ENCODE measurements at regions not wholly inside any gene's neighbourhood (a gene's known extent, or its start where the extent isn't known, plus 50 kb on each side); places are given as distances from the start of the nearest gene placed in this dataset.

- Mint-ChIP-seq H3K9me3 (no peaks in the 10 kb centered on the region), H3K27me3 (ENCODE audit: insufficient read depth, low read depth) (no peaks in the 10 kb centered on the region), H3K27ac (no peak overlapping the region), H3K36me3 (no peaks in the 10 kb centered on the region), H3K4me1 (no peaks in the 10 kb centered on the region), H3K4me3 (no peak overlapping the region)
- H3K36me3 ChIP-seq = no peaks in the 10 kb centered on the region
- H4K20me1 ChIP-seq (ENCODE audit: low read depth) = no peaks in the 10 kb centered on the region
- H3K9ac ChIP-seq = no peak overlapping the region
- H3K27me3 ChIP-seq = no peaks in the 10 kb centered on the region
- H3K79me2 ChIP-seq (ENCODE audit: low read depth) = no peaks in the 10 kb centered on the region
- no peak overlapping the region for H3K4me2 ChIP-seq
- no peaks in the 10 kb centered on the region for H3K9me3 ChIP-seq (ENCODE audit: low read depth)
- TF ChIP-seq EZH2 (IDR thresholded peaks at IDR 0.05) = no peak
- no peak for TF ChIP-seq EZH2phosphoT487 (IDR thresholded peaks at IDR 0.05)
- no peak overlapping the region for H3K4me3 ChIP-seq
- H3K4me1 ChIP-seq = no peaks in the 10 kb centered on the region
- peak overlapping the region; percentile 35 for H2AFZ ChIP-seq (replicated peaks)
- DNase-seq (ENCODE audit: low spot score) = no peak
- no peaks in the 10 kb centered on the region for H3F3A ChIP-seq (ENCODE audit: low read depth)
- H3K27ac ChIP-seq = no peak overlapping the region
Observed at GRCh38 chr6:95127261-95127660, 450.1 kb upstream of the MANEA start.

GRCh38 chr6:95128439-95128838 lies 448.9 kb upstream of the MANEA start:
- no peak overlapping the region for H3K27ac ChIP-seq
- Mint-ChIP-seq H3K4me3 (no peak overlapping the region), H3K9me3 (no peaks in the 10 kb centered on the region), H3K4me1 (no peaks in the 10 kb centered on the region), H3K27me3 (ENCODE audit: insufficient read depth, low read depth) (no peaks in the 10 kb centered on the region), H3K36me3 (no peaks in the 10 kb centered on the region), H3K27ac (no peak overlapping the region)
- H3K79me2 ChIP-seq (ENCODE audit: low read depth) = no peaks in the 10 kb centered on the region
- H3K4me3 ChIP-seq = no peak overlapping the region
- H3K9ac ChIP-seq = no peak overlapping the region
- TF ChIP-seq EZH2phosphoT487 (IDR thresholded peaks at IDR 0.05) (no peak), EZH2 (IDR thresholded peaks at IDR 0.05) (no peak)
- TF ChIP-seq, protein P1, sequence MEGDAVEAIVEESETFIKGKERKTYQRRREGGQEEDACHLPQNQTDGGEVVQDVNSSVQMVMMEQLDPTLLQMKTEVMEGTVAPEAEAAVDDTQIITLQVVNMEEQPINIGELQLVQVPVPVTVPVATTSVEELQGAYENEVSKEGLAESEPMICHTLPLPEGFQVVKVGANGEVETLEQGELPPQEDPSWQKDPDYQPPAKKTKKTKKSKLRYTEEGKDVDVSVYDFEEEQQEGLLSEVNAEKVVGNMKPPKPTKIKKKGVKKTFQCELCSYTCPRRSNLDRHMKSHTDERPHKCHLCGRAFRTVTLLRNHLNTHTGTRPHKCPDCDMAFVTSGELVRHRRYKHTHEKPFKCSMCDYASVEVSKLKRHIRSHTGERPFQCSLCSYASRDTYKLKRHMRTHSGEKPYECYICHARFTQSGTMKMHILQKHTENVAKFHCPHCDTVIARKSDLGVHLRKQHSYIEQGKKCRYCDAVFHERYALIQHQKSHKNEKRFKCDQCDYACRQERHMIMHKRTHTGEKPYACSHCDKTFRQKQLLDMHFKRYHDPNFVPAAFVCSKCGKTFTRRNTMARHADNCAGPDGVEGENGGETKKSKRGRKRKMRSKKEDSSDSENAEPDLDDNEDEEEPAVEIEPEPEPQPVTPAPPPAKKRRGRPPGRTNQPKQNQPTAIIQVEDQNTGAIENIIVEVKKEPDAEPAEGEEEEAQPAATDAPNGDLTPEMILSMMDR (IDR thresholded peaks at IDR 0.05) = no peak
- H3K27me3 ChIP-seq = no peaks in the 10 kb centered on the region
- no peaks in the 10 kb centered on the region for H4K20me1 ChIP-seq (ENCODE audit: low read depth)
- no peaks in the 10 kb centered on the region for H3F3A ChIP-seq (ENCODE audit: low read depth)
- H3K36me3 ChIP-seq = no peaks in the 10 kb centered on the region
- H2AFZ ChIP-seq (replicated peaks) = no peak overlapping the region
- no peaks in the 10 kb centered on the region for H3K9me3 ChIP-seq (ENCODE audit: low read depth)
- DNase-seq (ENCODE audit: low spot score) = no peak
- H3K4me2 ChIP-seq = no peak overlapping the region
- H3K4me1 ChIP-seq = no peaks in the 10 kb centered on the region

DNA sequence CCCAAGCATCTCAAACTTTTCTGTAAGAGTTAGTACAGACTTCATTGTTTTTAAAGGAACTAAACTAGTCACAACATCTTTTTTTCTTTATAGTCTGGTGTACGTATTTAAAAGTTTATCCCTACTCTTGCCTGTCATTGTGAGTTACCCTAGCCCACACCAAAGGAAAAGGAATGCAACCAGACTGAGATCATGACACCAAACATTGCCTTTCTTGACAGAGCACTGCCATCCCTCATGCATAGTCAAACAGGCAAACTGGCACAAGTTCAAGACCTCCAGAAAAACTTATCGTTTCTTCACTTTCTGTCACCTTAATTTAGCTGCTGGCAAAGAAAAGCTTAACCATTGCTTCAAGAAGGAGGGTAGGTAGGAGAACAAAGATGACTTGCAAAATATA lies 448.4 kb upstream of the MANEA start:
- no peaks in the 10 kb centered on the region for H3K36me3 Mint-ChIP-seq
- Histone ChIP-seq H3F3A (ENCODE audit: low read depth) (no peaks in the 10 kb centered on the region), H3K27me3 (no peaks in the 10 kb centered on the region), H3K79me2 (ENCODE audit: low read depth) (no peaks in the 10 kb centered on the region), H3K27ac (no peak overlapping the region), H4K20me1 (ENCODE audit: low read depth) (no peaks in the 10 kb centered on the region), H3K4me1 (no peaks in the 10 kb centered on the region), H3K9ac (no peak overlapping the region), H3K4me2 (no peak overlapping the region), H3K9me3 (ENCODE audit: low read depth) (no peaks in the 10 kb centered on the region), H3K36me3 (no peaks in the 10 kb centered on the region), H3K4me3 (no peak overlapping the region), H2AFZ (replicated peaks) (no peak overlapping the region)
- no peak for DNase-seq (ENCODE audit: low spot score)
- H3K27me3 Mint-ChIP-seq (ENCODE audit: insufficient read depth, low read depth) = no peaks in the 10 kb centered on the region
- H3K9me3 Mint-ChIP-seq = no peaks in the 10 kb centered on the region
- TF ChIP-seq, protein P1 (IDR thresholded peaks at IDR 0.05) = no peak
- TF ChIP-seq EZH2 (IDR thresholded peaks at IDR 0.05) (no peak), EZH2phosphoT487 (IDR thresholded peaks at IDR 0.05) (no peak)
- no peak overlapping the region for H3K4me3 Mint-ChIP-seq
- H3K27ac Mint-ChIP-seq = no peak overlapping the region
- H3K4me1 Mint-ChIP-seq = no peaks in the 10 kb centered on the region

DNA sequence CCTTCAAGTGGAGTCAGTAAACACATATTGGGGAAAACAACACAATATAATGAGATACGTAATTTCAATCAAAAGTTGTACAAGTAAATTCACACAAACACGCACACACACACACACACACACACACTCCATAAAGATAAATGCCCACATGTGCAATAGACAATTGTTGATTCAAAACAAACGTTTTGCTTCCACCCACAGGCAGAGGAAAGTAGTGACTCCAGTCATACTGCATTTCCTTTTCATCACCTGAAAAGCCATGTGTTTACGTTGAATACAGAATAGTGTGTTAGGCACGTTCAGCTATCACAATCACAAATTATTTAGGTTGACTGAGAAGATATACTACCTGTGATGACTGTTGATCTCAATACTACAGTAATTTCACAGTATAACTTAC lies 443.8 kb upstream of the MANEA start:
- H3K27ac ChIP-seq = no peak overlapping the region
- no peak overlapping the region for H2AFZ ChIP-seq (replicated peaks)
- TF ChIP-seq EZH2 (IDR thresholded peaks at IDR 0.05) = no peak
- TF ChIP-seq, protein P1 (IDR thresholded peaks at IDR 0.05) = peak; percentile 50
- no peak overlapping the region for H3K4me2 ChIP-seq
- no peak overlapping the region for H3K9ac ChIP-seq
- H3K4me3 ChIP-seq = no peak overlapping the region
- no peaks in the 10 kb centered on the region for H3F3A ChIP-seq (ENCODE audit: low read depth)
- H3K79me2 ChIP-seq (ENCODE audit: low read depth) = no peaks in the 10 kb centered on the region
- H3K4me3 Mint-ChIP-seq = no peak overlapping the region
- DNase-seq (ENCODE audit: low spot score) = peak; percentile 30
- H3K9me3 Mint-ChIP-seq = no peaks in the 10 kb centered on the region
- no peaks in the 10 kb centered on the region for H3K27me3 ChIP-seq
- no peaks in the 10 kb centered on the region for H3K36me3 Mint-ChIP-seq
- H3K27me3 Mint-ChIP-seq (ENCODE audit: insufficient read depth, low read depth) = no peaks in the 10 kb centered on the region
- H4K20me1 ChIP-seq (ENCODE audit: low read depth) = no peaks in the 10 kb centered on the region
- no peaks in the 10 kb centered on the region for H3K9me3 ChIP-seq (ENCODE audit: low read depth)
- H3K27ac Mint-ChIP-seq = no peak overlapping the region
- H3K36me3 ChIP-seq = no peaks in the 10 kb centered on the region
- no peaks in the 10 kb centered on the region for H3K4me1 ChIP-seq
- no peaks in the 10 kb centered on the region for H3K4me1 Mint-ChIP-seq

All from neural progenitor cell (in vitro differentiated cells).